22Rv1 (cell line): ENCODE measurements at regions not wholly inside any gene's neighbourhood (a gene's known extent, or its start where the extent isn't known, plus 50 kb on each side); places are given as distances from the start of the nearest gene placed in this dataset.

Source experiments
- ZFX ChIP-seq: fragments of 450-650 bp; IDR thresholded peaks from 2 replicates; pipeline ENCODE4 v1.6.1; 2017; ENCODE audit warnings: antibody characterized with exemption, borderline replicate concordance
- TF ChIP-seq, protein P1 (sequence below): fragments of 450-650 bp; IDR thresholded peaks from 2 replicates; pipeline ENCODE4 v1.5.1; 2017; ENCODE audit warnings: mild to moderate bottlenecking

DNA sequence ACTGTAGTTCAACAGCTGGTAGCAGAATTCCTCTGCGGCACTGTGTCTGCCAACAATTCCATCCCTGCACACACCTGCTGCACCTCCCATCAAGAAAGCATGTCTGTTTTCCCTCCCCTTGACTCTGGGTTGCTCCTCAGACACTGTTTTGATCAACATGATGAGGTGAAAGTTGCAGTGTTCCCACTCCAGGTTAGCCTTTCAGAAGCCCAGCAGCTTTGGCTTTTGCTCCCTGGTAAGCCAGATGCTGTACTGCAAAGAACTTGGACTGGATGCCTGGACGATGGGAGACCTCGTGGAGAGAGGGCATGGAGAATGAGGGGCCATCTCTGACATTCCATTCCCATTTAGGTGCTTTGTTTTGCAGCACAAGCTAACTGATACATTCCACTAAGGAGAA is 79.1 kb upstream of the MAFB start:
- TF ChIP-seq, protein P1, sequence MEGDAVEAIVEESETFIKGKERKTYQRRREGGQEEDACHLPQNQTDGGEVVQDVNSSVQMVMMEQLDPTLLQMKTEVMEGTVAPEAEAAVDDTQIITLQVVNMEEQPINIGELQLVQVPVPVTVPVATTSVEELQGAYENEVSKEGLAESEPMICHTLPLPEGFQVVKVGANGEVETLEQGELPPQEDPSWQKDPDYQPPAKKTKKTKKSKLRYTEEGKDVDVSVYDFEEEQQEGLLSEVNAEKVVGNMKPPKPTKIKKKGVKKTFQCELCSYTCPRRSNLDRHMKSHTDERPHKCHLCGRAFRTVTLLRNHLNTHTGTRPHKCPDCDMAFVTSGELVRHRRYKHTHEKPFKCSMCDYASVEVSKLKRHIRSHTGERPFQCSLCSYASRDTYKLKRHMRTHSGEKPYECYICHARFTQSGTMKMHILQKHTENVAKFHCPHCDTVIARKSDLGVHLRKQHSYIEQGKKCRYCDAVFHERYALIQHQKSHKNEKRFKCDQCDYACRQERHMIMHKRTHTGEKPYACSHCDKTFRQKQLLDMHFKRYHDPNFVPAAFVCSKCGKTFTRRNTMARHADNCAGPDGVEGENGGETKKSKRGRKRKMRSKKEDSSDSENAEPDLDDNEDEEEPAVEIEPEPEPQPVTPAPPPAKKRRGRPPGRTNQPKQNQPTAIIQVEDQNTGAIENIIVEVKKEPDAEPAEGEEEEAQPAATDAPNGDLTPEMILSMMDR: no peak
- no peak for TF ChIP-seq ZFX
